ENCODE measurements at regions not wholly inside any gene's neighbourhood (a gene's known extent, or its start where the extent isn't known, plus 50 kb on each side); places are given as distances from the start of the nearest gene placed in this dataset.

GRCh38 chr17:15882058-15882720 is 62.7 kb upstream of the ADORA2B start:
- TF ChIP-seq, protein P1, sequence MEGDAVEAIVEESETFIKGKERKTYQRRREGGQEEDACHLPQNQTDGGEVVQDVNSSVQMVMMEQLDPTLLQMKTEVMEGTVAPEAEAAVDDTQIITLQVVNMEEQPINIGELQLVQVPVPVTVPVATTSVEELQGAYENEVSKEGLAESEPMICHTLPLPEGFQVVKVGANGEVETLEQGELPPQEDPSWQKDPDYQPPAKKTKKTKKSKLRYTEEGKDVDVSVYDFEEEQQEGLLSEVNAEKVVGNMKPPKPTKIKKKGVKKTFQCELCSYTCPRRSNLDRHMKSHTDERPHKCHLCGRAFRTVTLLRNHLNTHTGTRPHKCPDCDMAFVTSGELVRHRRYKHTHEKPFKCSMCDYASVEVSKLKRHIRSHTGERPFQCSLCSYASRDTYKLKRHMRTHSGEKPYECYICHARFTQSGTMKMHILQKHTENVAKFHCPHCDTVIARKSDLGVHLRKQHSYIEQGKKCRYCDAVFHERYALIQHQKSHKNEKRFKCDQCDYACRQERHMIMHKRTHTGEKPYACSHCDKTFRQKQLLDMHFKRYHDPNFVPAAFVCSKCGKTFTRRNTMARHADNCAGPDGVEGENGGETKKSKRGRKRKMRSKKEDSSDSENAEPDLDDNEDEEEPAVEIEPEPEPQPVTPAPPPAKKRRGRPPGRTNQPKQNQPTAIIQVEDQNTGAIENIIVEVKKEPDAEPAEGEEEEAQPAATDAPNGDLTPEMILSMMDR (conservative IDR thresholded peaks at IDR 0.05; ENCODE audit: low read depth, low read length): no peak
- no peak overlapping the region for H3K4me3 ChIP-seq (ENCODE audit: low read depth, low read length)
- no peak for DNase-seq (ENCODE audit: low read depth)

- DNase-seq (ENCODE audit: low read depth): no peak
- H3K4me3 ChIP-seq (ENCODE audit: low read depth, low read length): no peak overlapping the region
- TF ChIP-seq, protein P1 (conservative IDR thresholded peaks at IDR 0.05; ENCODE audit: low read depth, low read length): no peak
Observed at GRCh38 chr17:15882777-15883176, 62.2 kb upstream of the ADORA2B start.

DNA sequence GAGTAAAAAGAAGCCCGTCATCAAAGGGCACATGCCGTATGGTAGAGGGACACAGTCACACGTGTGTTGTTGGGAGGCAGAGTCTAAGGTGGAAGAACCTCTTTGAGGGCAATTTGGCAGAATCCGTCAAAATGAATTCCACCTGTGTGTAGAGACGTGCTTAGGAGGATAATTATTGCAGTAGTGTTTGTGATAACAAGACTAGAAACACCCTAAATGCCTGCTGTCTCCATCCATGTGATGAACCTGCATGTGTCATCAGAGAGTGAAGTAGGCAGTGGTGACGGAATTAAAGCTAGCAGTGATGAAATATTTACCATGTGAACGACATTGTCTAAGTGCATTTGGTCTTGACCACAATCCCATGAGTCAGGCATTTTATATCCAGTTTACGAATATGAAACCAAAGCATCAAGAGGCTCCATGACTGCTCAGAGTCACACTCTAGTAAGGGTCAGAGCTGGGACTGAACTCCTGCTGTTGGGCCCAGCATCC is 61.3 kb upstream of the ADORA2B start:
- TF ChIP-seq, protein P1 (conservative IDR thresholded peaks at IDR 0.05; ENCODE audit: low read depth, low read length): no peak
- no peak overlapping the region for H3K4me3 ChIP-seq (ENCODE audit: low read depth, low read length)
- peak; percentile 88 for DNase-seq (ENCODE audit: low read depth)

DNA sequence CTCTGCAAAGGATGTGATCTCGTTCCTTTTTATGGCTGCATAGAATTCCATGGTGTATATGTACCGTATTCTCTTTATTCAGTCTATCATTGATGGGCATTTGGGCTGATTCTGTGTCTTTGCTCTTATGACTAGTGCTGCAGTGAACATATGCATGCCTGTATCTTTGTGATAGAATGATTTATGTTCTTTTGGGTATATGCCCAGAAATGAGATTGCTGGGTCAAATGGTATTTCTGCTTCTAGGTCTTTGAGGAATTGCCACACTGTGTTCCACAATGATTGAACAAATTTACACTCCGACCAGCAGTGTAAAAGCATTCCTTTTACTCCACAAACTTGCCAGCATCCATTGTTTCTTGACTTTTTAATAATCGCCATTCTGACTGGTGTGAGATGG is 60.2 kb upstream of the ADORA2B start:
- peak; percentile 18 for DNase-seq (ENCODE audit: low read depth)
- TF ChIP-seq, protein P1 (conservative IDR thresholded peaks at IDR 0.05; ENCODE audit: low read depth, low read length): no peak
- no peak overlapping the region for H3K4me3 ChIP-seq (ENCODE audit: low read depth, low read length)

GRCh38 chr17:15885770-15886169 is 59.2 kb upstream of the ADORA2B start:
- no peak overlapping the region for H3K4me3 ChIP-seq (ENCODE audit: low read depth, low read length)
- DNase-seq (ENCODE audit: low read depth): no peak
- TF ChIP-seq, protein P1 (conservative IDR thresholded peaks at IDR 0.05; ENCODE audit: low read depth, low read length): no peak

- DNase-seq (ENCODE audit: low read depth): no peak
- TF ChIP-seq, protein P1 (conservative IDR thresholded peaks at IDR 0.05; ENCODE audit: low read depth, low read length): no peak
- no peak overlapping the region for H3K4me3 ChIP-seq (ENCODE audit: low read depth, low read length)
Observed at GRCh38 chr17:15886221-15886620, 58.7 kb upstream of the ADORA2B start.

DNA sequence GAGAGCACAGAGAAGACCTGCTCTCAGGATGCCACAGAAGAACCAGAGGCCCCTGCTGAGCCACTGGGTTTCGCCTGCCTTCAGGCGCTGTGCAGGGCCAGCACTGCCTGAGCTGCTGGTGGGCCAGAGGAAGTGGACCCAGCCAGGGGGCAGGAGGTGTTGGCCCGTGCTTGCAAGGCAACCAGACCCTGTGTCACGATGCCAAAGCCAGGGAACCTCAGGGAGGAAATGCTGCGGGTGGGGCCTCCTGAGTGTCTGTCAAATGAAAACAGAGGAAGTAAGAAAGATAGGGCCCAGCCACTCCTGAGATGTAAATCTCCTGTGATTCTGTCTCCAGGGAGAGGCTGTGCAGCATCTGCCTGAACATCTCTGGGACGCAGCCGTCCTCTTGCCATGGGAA is 58.1 kb upstream of the ADORA2B start:
- H3K4me3 ChIP-seq (ENCODE audit: low read depth, low read length): no peak overlapping the region
- DNase-seq (ENCODE audit: low read depth): no peak
- TF ChIP-seq, protein P1 (conservative IDR thresholded peaks at IDR 0.05; ENCODE audit: low read depth, low read length): no peak
